AG04450 (cell line): ENCODE measurements at regions not wholly inside any gene's neighbourhood (a gene's known extent, or its start where the extent isn't known, plus 50 kb on each side); places are given as distances from the start of the nearest gene placed in this dataset.

Source experiments
- CTCF ChIA-PET: fragments of 300-600, 350-600 bp; formaldehyde crosslinking; extraction: SDS; loops from one replicate; lab custom pipeline; 2022; ENCODE audit warnings: antibody characterized with exemption, inconsistent platforms; lab: Charles Lee
- POLR2A ChIA-PET: fragments of 350-600 bp; formaldehyde crosslinking; extraction: SDS; loops from one replicate; lab custom pipeline; 2021; ENCODE audit warnings: antibody characterized with exemption, inconsistent platforms; lab: Yijun Ruan, JAX
- DNase-seq: peaks from one replicate; pipeline ENCODE4 v3.0.0-alpha.2; 2011; ENCODE audit warnings: low read depth, low spot score
- H3K27ac ChIP-seq: one replicate; pipeline ENCODE4 v1.5.1; 2012; ENCODE audit warnings: low read depth, low read length, control low read depth
- H3K27me3 ChIP-seq: one replicate; pipeline ENCODE4 v1.6.0; 2012; ENCODE audit warnings: low read length; ENCODE audit not compliant: control insufficient read depth, insufficient read depth
- H3K4me3 ChIP-seq: 2 replicates; pipeline ENCODE4 v1.5.1; 2011; ENCODE audit warnings: mild to moderate bottlenecking, low read depth, low read length, control low read depth
- H3K9me3 ChIP-seq: 2 replicates; pipeline ENCODE4 v1.5.1; 2012; ENCODE audit warnings: low read length; ENCODE audit not compliant: control insufficient read depth, insufficient read depth
- CTCF ChIP-seq: IDR thresholded peaks from 2 replicates; pipeline ENCODE4 v1.5.1; 2011; ENCODE audit warnings: low read depth, low read length, control low read depth, inconsistent platforms

GRCh38 chr2:215603440-215603839 lies 167.6 kb upstream of the FN1 start:
- no peaks in the 10 kb centered on the region for H3K9me3 ChIP-seq
- POLR2A ChIA-PET = no interaction called here
- H3K27me3 ChIP-seq = no peaks in the 10 kb centered on the region
- H3K4me3 ChIP-seq = no peak overlapping the region
- no peak overlapping the region for H3K27ac ChIP-seq
- CTCF ChIA-PET = interaction anchor here (1.9 kb wide), 1 partner anchor 148 kb away, joined by 5 read pairs; no protein-coding TSS in a partner anchor
- DNase-seq = no peak
- no peak for TF ChIP-seq CTCF

GRCh38 chr2:215602997-215603396 lies 167.1 kb upstream of the FN1 start:
- H3K27me3 ChIP-seq = no peaks in the 10 kb centered on the region
- no peak overlapping the region for H3K27ac ChIP-seq
- TF ChIP-seq CTCF = no peak
- no peak for DNase-seq
- no peak overlapping the region for H3K4me3 ChIP-seq
- CTCF ChIA-PET = interaction anchor here (1.9 kb wide), 1 partner anchor 148 kb away, joined by 5 read pairs; no protein-coding TSS in a partner anchor
- POLR2A ChIA-PET = interaction anchor here (0.6 kb wide), 1 partner anchor 74 kb away, joined by 5 read pairs; no protein-coding TSS in a partner anchor
- H3K9me3 ChIP-seq = no peaks in the 10 kb centered on the region

GRCh38 chr2:215601990-215602721 lies 166.3 kb upstream of the FN1 start:
- CTCF ChIA-PET = interaction anchor here (0.6 to 1.9 kb wide), 4 partner anchors 8 to 147 kb away, joined by 4 to 5 read pairs (median 4); no protein-coding TSS in a partner anchor
- no peak for TF ChIP-seq CTCF

GRCh38 chr2:215601526-215601925 lies 165.7 kb upstream of the FN1 start:
- Histone ChIP-seq H3K4me3 (no peak overlapping the region), H3K27me3 (no peaks in the 10 kb centered on the region), H3K27ac (no peak overlapping the region), H3K9me3 (no peaks in the 10 kb centered on the region)
- CTCF ChIA-PET = interaction anchor here (1.2 to 1.9 kb wide), 3 partner anchors 11 to 146 kb away, joined by 4 to 5 read pairs (median 4); no protein-coding TSS in a partner anchor
- POLR2A ChIA-PET = no interaction called here
- DNase-seq = no peak
- no peak for TF ChIP-seq CTCF

More at GRCh38 chr2:215601990-215602721, 166.3 kb upstream of the FN1 start:
- Histone ChIP-seq H3K27me3 (no peaks in the 10 kb centered on the region), H3K9me3 (no peaks in the 10 kb centered on the region), H3K27ac (no peak overlapping the region), H3K4me3 (no peak overlapping the region)
- POLR2A ChIA-PET = interaction anchor here (0.6 kb wide), 1 partner anchor 150 kb away, joined by 3 read pairs; no protein-coding TSS in a partner anchor
- DNase-seq = no peak
